Left lung (tissue), 4 donors: ENCODE measurements at regions not wholly inside any gene's neighbourhood (a gene's known extent, or its start where the extent isn't known, plus 50 kb on each side); places are given as distances from the start of the nearest gene placed in this dataset.

ENCODE experiments used
- ATAC-seq: fragments of 200-7000 bp; cut with Tn5 transposase; one replicate; pipeline ENCODE4 v1.9.1; 2020; ENCODE audit warnings: moderate library complexity
- DNase-seq, 4 donors: peaks; one replicate each; pipeline ENCODE4 v3.0.0-alpha.2; 2013 to 2020
- H3K27ac ChIP-seq, 2 donors: fragments of 200-600 bp; sonication (generic) in 1 of 2; one replicate each; pipeline versions ENCODE4 v1.5.0 to v1.8.0; 2020 to 2021
- H3K27me3 ChIP-seq, 2 donors: fragments of 200-600 bp; sonication (generic) in 1 of 2; one replicate each; pipeline versions ENCODE4 v1.5.0 to v1.8.0; 2020 to 2021
- H3K36me3 ChIP-seq, 2 donors: fragments of 200-600 bp; sonication (generic) in 1 of 2; one replicate each; pipeline versions ENCODE4 v1.5.0 to v1.8.0; 2020 to 2021
- H3K4me1 ChIP-seq, 2 donors: fragments of 200-600 bp; one replicate each; pipeline ENCODE4 v1.8.0; 2021
- H3K4me3 ChIP-seq, 2 donors: fragments of 200-600 bp; sonication (generic) in 1 of 2; one replicate each; pipeline versions ENCODE4 v1.5.0 to v1.8.0; 2020 to 2021; ENCODE audit warnings: mild to moderate bottlenecking in 1 of 2
- H3K9me3 ChIP-seq, 2 donors: fragments of 200-600 bp; sonication (generic) in 1 of 2; one replicate each; pipeline versions ENCODE4 v1.5.0 to v1.8.0; 2020 to 2021
- CTCF ChIP-seq, 2 donors: fragments of 200-600 bp; sonication (generic) in 1 of 2; IDR thresholded peaks; one replicate each; pipeline versions ENCODE4 v1.5.0 to v1.8.0; 2021; ENCODE audit warnings: antibody characterized with exemption in 2 of 2
- intact Hi-C, 2 donors: fragments of 100-400 bp; cut with DNase I; formaldehyde crosslinking; loops; one replicate each; pipeline versions ENCODE4 v1.11.2 to v1.14.2; 2022
- donor health status: DM: no; HTN: yes; CAD: no.
- donor health status: DM: no; HTN: no; CAD: no.

DNA sequence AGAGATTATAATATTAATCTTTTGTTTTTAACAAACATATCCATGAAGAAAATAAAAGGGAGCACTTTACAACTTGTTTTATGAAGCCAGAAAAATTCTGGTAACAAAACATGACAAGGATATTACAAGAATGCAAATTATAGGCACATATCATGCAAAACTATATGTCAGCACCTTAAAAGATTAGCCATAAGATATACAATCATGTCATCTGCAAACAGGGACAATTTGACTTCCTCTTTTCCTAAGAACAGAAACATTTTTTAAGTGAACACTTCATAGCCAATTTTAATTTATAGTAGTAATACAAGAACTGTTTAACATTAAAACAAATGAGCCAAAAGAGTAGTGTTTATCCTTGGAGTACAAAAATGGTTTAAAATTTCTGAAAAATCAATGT lies 916.5 kb upstream of the CNTN5 start:
- Histone ChIP-seq H3K27ac (no peak overlapping the region), H3K4me3 (no peak overlapping the region), H3K4me1 (no peaks in the 10 kb centered on the region), H3K27me3 (no peaks in the 10 kb centered on the region), H3K36me3 (no peaks in the 10 kb centered on the region), H3K9me3 (peaks cover 0 to 4% of the 10 kb centered on the region in 2 donors)
- TF ChIP-seq CTCF (IDR thresholded peaks at IDR 0.05) = no peak
- ATAC-seq (no peak), DNase-seq (no peak)
- intact Hi-C loops = no loop called here

- H3K27ac ChIP-seq = no peak overlapping the region
- no peak for ATAC-seq
- DNase-seq = no peak
- H3K27me3 ChIP-seq = no peaks in the 10 kb centered on the region
- H3K4me1 ChIP-seq = no peaks in the 10 kb centered on the region
- intact Hi-C loops = no loop called here
- H3K9me3 ChIP-seq = peaks cover 0 to 4% of the 10 kb centered on the region in 2 donors
- no peak overlapping the region for H3K4me3 ChIP-seq
- no peaks in the 10 kb centered on the region for H3K36me3 ChIP-seq
- TF ChIP-seq CTCF (IDR thresholded peaks at IDR 0.05) = no peak
Measured at GRCh38 chr11:98107736-98108135, 913.0 kb upstream of the CNTN5 start.

GRCh38 chr11:98110030-98110429 lies 910.7 kb upstream of the CNTN5 start:
- no peaks in the 10 kb centered on the region for H3K36me3 ChIP-seq
- no peaks in the 10 kb centered on the region for H3K4me1 ChIP-seq
- DNase-seq (no peak), ATAC-seq (no peak)
- no peak overlapping the region for H3K27ac ChIP-seq
- peaks cover 0 to 5% of the 10 kb centered on the region in 2 donors for H3K9me3 ChIP-seq
- intact Hi-C loops = no loop called here
- TF ChIP-seq CTCF (IDR thresholded peaks at IDR 0.05) = no peak
- H3K4me3 ChIP-seq = no peak overlapping the region
- no peaks in the 10 kb centered on the region for H3K27me3 ChIP-seq

- ATAC-seq (no peak), DNase-seq (no peak)
- Histone ChIP-seq H3K4me1 (no peaks in the 10 kb centered on the region), H3K4me3 (no peak overlapping the region), H3K36me3 (no peaks in the 10 kb centered on the region), H3K27ac (no peak overlapping the region), H3K9me3 (peaks cover 0 to 12% of the 10 kb centered on the region in 2 donors), H3K27me3 (no peaks in the 10 kb centered on the region)
- no peak for TF ChIP-seq CTCF (IDR thresholded peaks at IDR 0.05)
- intact Hi-C loops = no loop called here
Measured at GRCh38 chr11:98115873-98116272, 904.9 kb upstream of the CNTN5 start.

- no peak for ATAC-seq
- Histone ChIP-seq H3K27ac (no peak overlapping the region), H3K4me1 (no peaks in the 10 kb centered on the region), H3K9me3 (peaks cover 0 to 20% of the 10 kb centered on the region in 2 donors), H3K4me3 (no peak overlapping the region), H3K27me3 (no peaks in the 10 kb centered on the region), H3K36me3 (no peaks in the 10 kb centered on the region)
- intact Hi-C loops = no loop called here
- no peak for DNase-seq
- no peak for TF ChIP-seq CTCF (IDR thresholded peaks at IDR 0.05)
Measured at GRCh38 chr11:98130117-98130625, 890.6 kb upstream of the CNTN5 start.
